Upper lobe of right lung (tissue), 1 donor: ENCODE measurements at regions not wholly inside any gene's neighbourhood (a gene's known extent, or its start where the extent isn't known, plus 50 kb on each side); places are given as distances from the start of the nearest gene placed in this dataset.

Source experiments
- ATAC-seq: fragments of 200-7000 bp; cut with Tn5 transposase; one replicate; pipeline ENCODE4 v1.9.1; 2020; ENCODE audit warnings: mild to moderate bottlenecking, moderate library complexity
- DNase-seq: peaks from one replicate; pipeline ENCODE4 v3.0.0-alpha.2; 2020
- H3K27ac ChIP-seq: fragments of 200-600 bp; one replicate; pipeline ENCODE4 v1.8.0; 2022
- H3K27me3 ChIP-seq: fragments of 200-600 bp; one replicate; pipeline ENCODE4 v1.8.0; 2022; ENCODE audit warnings: mild to moderate bottlenecking
- H3K36me3 ChIP-seq: fragments of 200-600 bp; one replicate; pipeline ENCODE4 v1.8.0; 2022
- H3K4me1 ChIP-seq: fragments of 200-600 bp; one replicate; pipeline ENCODE4 v1.8.0; 2022
- H3K4me3 ChIP-seq: fragments of 200-600 bp; one replicate; pipeline ENCODE4 v1.8.0; 2022; ENCODE audit warnings: mild to moderate bottlenecking
- H3K9me3 ChIP-seq: fragments of 200-600 bp; one replicate; pipeline ENCODE4 v1.8.0; 2022
- CTCF ChIP-seq: fragments of 200-600 bp; IDR thresholded peaks from one replicate; pipeline ENCODE4 v1.8.0; 2022; ENCODE audit warnings: antibody characterized with exemption
- intact Hi-C: fragments of 100-400 bp; cut with DNase I; formaldehyde crosslinking; loops from one replicate; pipeline ENCODE4 v1.11.0; 2022
- donor health status: DM: no; HTN: yes; CAD: no; lungs with severe emphysema.

- intact Hi-C loops, result no loop called here
- no peaks in the 10 kb centered on the region for H3K9me3 ChIP-seq
- no peaks in the 10 kb centered on the region for H3K27me3 ChIP-seq
- peaks cover 9% of the 10 kb centered on the region for H3K4me1 ChIP-seq
- no peak for DNase-seq
- no peak overlapping the region for H3K27ac ChIP-seq
- no peak overlapping the region for H3K4me3 ChIP-seq
- TF ChIP-seq CTCF, result no peak
- H3K36me3 ChIP-seq, result no peaks in the 10 kb centered on the region
- no peak for ATAC-seq
These were observed 264.7 kb downstream of the PARN start for GRCh38 chr16:14365200-14365851.

- no peaks in the 10 kb centered on the region for H3K36me3 ChIP-seq
- peaks cover 9% of the 10 kb centered on the region for H3K4me1 ChIP-seq
- H3K4me3 ChIP-seq, result peak overlapping the region; percentile 19
- no peaks in the 10 kb centered on the region for H3K9me3 ChIP-seq
- peak; percentile 73 for DNase-seq
- ATAC-seq, result peak; percentile 78
- intact Hi-C loops, result no loop called here
- H3K27ac ChIP-seq, result peak overlapping the region; percentile 47
- H3K27me3 ChIP-seq, result no peaks in the 10 kb centered on the region
- TF ChIP-seq CTCF, result no peak
These were observed 265.5 kb downstream of the PARN start for GRCh38 chr16:14364386-14365199.

GRCh38 chr16:14364112-14364385 lies 266.0 kb downstream of the PARN start:
- no peak for TF ChIP-seq CTCF
- Histone ChIP-seq H3K4me3 (peak overlapping the region; percentile 19), H3K36me3 (no peaks in the 10 kb centered on the region), H3K27me3 (no peaks in the 10 kb centered on the region), H3K4me1 (peaks cover 9% of the 10 kb centered on the region), H3K9me3 (no peaks in the 10 kb centered on the region), H3K27ac (peak overlapping the region; percentile 47)
- intact Hi-C loops, result no loop called here
- DNase-seq (no peak), ATAC-seq (no peak)

DNA sequence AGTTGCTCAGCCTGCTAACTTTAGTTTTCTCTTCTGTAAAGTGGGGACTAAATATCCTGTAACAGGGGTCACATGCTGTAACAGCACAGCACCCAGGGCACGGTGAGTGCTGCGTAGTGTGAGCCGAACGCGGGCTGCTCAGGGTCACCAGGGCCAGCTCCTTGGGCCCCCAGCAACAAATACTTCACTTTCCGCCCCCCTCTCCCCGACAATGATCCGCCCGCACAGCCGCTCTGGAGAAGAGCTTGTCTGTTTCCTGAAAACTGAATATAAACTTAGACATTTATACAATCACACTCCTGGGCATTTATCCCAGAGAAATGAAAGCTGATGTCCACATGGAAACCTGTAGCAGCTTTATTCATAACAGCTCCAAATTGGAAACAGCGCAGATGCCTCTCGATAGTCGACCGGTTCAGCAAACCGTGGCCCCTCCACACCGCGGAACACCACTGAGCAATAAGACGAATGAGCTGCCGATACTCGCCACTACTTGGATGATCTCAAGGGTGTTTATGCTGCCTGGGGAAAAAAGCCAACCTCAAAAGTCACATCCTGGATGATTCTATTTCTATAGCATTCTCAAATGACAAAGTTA lies 267.2 kb downstream of the PARN start:
- no peak overlapping the region for H3K4me3 ChIP-seq
- DNase-seq (no peak), ATAC-seq (no peak)
- no peak overlapping the region for H3K27ac ChIP-seq
- H3K4me1 ChIP-seq, result peaks cover 9% of the 10 kb centered on the region
- no peak for TF ChIP-seq CTCF
- intact Hi-C loops, result no loop called here
- no peaks in the 10 kb centered on the region for H3K36me3 ChIP-seq
- no peaks in the 10 kb centered on the region for H3K27me3 ChIP-seq
- H3K9me3 ChIP-seq, result no peaks in the 10 kb centered on the region

DNA sequence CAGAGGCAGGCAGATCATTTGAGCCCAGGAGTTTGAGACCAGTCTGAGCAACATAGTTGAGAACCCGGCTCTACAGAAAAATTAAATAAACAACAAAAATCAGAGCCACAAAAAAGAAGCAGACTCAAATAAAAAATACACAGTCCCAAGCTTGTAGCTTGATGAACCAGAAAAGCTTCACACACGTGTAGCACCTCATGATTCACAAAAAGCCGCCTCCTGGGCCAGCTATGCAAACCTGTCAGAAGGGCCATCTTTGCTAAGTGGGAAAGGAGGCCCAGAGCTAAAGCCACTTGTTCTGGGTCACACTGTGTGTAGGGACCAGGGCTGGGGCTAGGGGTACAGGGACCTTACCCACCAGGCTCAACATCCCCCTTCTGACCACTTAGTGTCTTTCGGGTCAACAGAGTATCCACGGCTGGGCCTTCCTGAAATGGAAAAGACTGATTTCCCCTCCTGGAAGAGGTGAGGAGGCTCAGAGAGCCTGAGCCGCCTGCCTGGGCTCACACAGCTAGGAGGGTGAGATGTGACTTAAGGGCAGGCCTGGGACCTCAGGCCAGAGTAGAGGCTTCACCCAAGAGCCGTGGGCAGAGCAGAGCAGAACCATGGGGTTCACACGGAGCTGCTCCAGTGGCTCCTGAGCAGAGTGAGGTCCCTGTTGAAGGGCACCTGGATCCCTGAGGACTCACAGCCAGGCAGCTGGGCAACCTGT lies 269.6 kb downstream of the PARN start:
- DNase-seq, result no peak
- no peak for TF ChIP-seq CTCF
- H3K27ac ChIP-seq, result no peak overlapping the region
- ATAC-seq, result no peak
- peaks cover 9% of the 10 kb centered on the region for H3K4me1 ChIP-seq
- H3K9me3 ChIP-seq, result no peaks in the 10 kb centered on the region
- intact Hi-C loops, result no loop called here
- no peaks in the 10 kb centered on the region for H3K36me3 ChIP-seq
- no peak overlapping the region for H3K4me3 ChIP-seq
- H3K27me3 ChIP-seq, result no peaks in the 10 kb centered on the region
